K562 (cell line): ENCODE measurements at regions not wholly inside any gene's neighbourhood (a gene's known extent, or its start where the extent isn't known, plus 50 kb on each side); places are given as distances from the start of the nearest gene placed in this dataset.

ENCODE experiments used
- ATAC-seq: fragments of 200-7000 bp; cut with Tn5 transposase; 3 replicates; pipeline ENCODE4 v1.9.1; 2020; ENCODE audit warnings: moderate library complexity
- BruUV-seq: library from RNA; stranded (reverse); fragments of 400-500 nt; replicated peaks from 2 replicates; lab custom pipeline; 2021; lab: Mats Ljungman, UMichigan
- CTCF ChIA-PET: fragments of 300-600 bp; formaldehyde crosslinking; extraction: SDS; loops from one replicate; lab custom pipeline; 2021; ENCODE audit warnings: low intra/inter-chr PET ratio; lab: Yijun Ruan, JAX
- POLR2A ChIA-PET: fragments of 300-600, 350-650 bp; sonication (Branson Sonifier 250); formaldehyde crosslinking; extraction: SDS; loops from one replicate; lab custom pipeline; 2021; ENCODE audit warnings: antibody characterized with exemption, inconsistent platforms; lab: Yijun Ruan, JAX
- DNase-seq, 4 experiments: peaks; one replicate each; pipeline versions ENCODE4 v3.0.0 to v3.0.0-alpha.2; 2011 to 2018; ENCODE audit warnings: low spot score in 3 of 4, mixed read lengths in 3 of 4; ENCODE audit errors: extremely low read depth in 1 of 4
- FAIRE-seq: peaks from 2 replicates; lab custom pipeline; 2011; peaks lifted over from hg19 to GRCh38; lab: Jason Lieb, UNC
- H2AFZ ChIP-seq: 2 replicates; pipeline ENCODE4 v1.6.0; 2011; ENCODE audit warnings: low read depth, low read length, control low read depth, inconsistent platforms
- H3K27ac ChIP-seq: fragments of 200-600 bp; 3 replicates; pipeline ENCODE4 v1.8.0; 2011; ENCODE audit warnings: low read depth, mild to moderate bottlenecking, control low read depth, inconsistent platforms, low read length, moderate library complexity, mixed read lengths; ENCODE audit errors: extremely low read depth
- H3K27me3 ChIP-seq, 2 experiments: fragments of 300-600 bp in 1 of 2; 2 replicates in 1 of 2; 3 replicates in 1 of 2; pipeline versions ENCODE4 v1.6.0 to v1.8.0; 2011; ENCODE audit warnings: inconsistent platforms in 2 of 2, low read length in 2 of 2, mild to moderate bottlenecking in 1 of 2, mixed read lengths in 1 of 2, moderate library complexity in 1 of 2; ENCODE audit not compliant: control insufficient read depth in 2 of 2, insufficient read depth in 2 of 2
- H3K36me3 ChIP-seq: fragments of 300-600 bp; 3 replicates; pipeline ENCODE4 v1.8.0; 2011; ENCODE audit warnings: mild to moderate bottlenecking, low read length, inconsistent platforms; ENCODE audit not compliant: control insufficient read depth, insufficient read depth
- H3K4me1 ChIP-seq, 2 experiments: fragments of 200-600 bp in 1 of 2; replicated peaks in 1 of 2; 2 replicates in 1 of 2; 3 replicates in 1 of 2; pipeline versions ENCODE4 v1.5.1 to v1.8.0; 2011; ENCODE audit warnings: inconsistent platforms in 2 of 2, low read length in 2 of 2, mild to moderate bottlenecking in 1 of 2, mixed read lengths in 1 of 2, moderate library complexity in 1 of 2; ENCODE audit not compliant: control insufficient read depth in 2 of 2, insufficient read depth in 2 of 2
- H3K4me2 ChIP-seq: 2 replicates; pipeline ENCODE4 v1.6.1; 2011; ENCODE audit warnings: low read length, control low read depth, inconsistent platforms, mixed read lengths; ENCODE audit not compliant: insufficient read depth
- H3K4me3 ChIP-seq: fragments of 200-600 bp; sonication (generic), shearing (Covaris generic); 2 replicates; pipeline ENCODE4 v1.5.1; 2016; ENCODE audit warnings: control low read depth, inconsistent platforms
- H3K79me2 ChIP-seq: fragments of 200-600 bp; 3 replicates; pipeline ENCODE4 v1.8.0; 2011; ENCODE audit warnings: low read length, inconsistent platforms; ENCODE audit not compliant: control insufficient read depth, insufficient read depth
- H3K9ac ChIP-seq, 2 experiments: 2 replicates each; pipeline versions ENCODE4 v1.6.0 to v1.6.1; 2011; ENCODE audit warnings: low read depth in 2 of 2, low read length in 2 of 2, control low read depth in 1 of 2, inconsistent platforms in 1 of 2, mild to moderate bottlenecking in 1 of 2, mixed read lengths in 1 of 2; ENCODE audit not compliant: insufficient read depth in 1 of 2
- H3K9me1 ChIP-seq: one replicate; pipeline ENCODE4 v1.6.0; 2011; ENCODE audit warnings: inconsistent platforms, mild to moderate bottlenecking, low read length, moderate library complexity; ENCODE audit not compliant: control insufficient read depth, insufficient read depth
- H3K9me3 ChIP-seq: replicated peaks from 2 replicates; pipeline ENCODE4 v1.5.1; 2011; ENCODE audit warnings: low read depth, low read length, inconsistent platforms; ENCODE audit not compliant: control insufficient read depth, insufficient read depth
- H4K20me1 ChIP-seq: replicated peaks from 2 replicates; pipeline ENCODE4 v1.6.1; 2011; ENCODE audit warnings: low read length, inconsistent platforms, mixed read lengths; ENCODE audit not compliant: control insufficient read depth, insufficient read depth
- ID3 ChIP-seq, 2 experiments: fragments of 250-450 bp in 1 of 2; fragments of 450-650 bp in 1 of 2; sonication (Bioruptor Pico) in 1 of 2; IDR thresholded peaks; 2 replicates each; pipeline versions ENCODE4 v1.6.1 to v1.8.0; 2016 to 2021; ENCODE audit warnings: mild to moderate bottlenecking in 2 of 2, moderate library complexity in 2 of 2, missing compliant biosample characterization in 1 of 2, missing genetic modification characterization in 1 of 2
- KAT2B ChIP-seq: IDR thresholded peaks from one replicate; pipeline ENCODE4 v1.6.1; 2012; ENCODE audit warnings: low read depth, mild to moderate bottlenecking, control low read depth, inconsistent platforms, low read length, moderate library complexity
- STAT6 ChIP-seq: sonication (generic); formaldehyde crosslinking; IDR thresholded peaks from 2 replicates; pipeline ENCODE4 v1.8.1; 2023; ENCODE audit warnings: mild to moderate bottlenecking, missing genetic modification reagents
- ZBTB49 ChIP-seq: sonication (generic); formaldehyde crosslinking; IDR thresholded peaks from 2 replicates; pipeline ENCODE4 v1.8.0; 2022; ENCODE audit warnings: missing genetic modification reagents, mild to moderate bottlenecking, borderline replicate concordance
- ZNF318 ChIP-seq, 2 experiments: fragments of 450-650 bp; IDR thresholded peaks; 2 replicates each; pipeline ENCODE4 v1.6.1; 2016; ENCODE audit warnings: mild to moderate bottlenecking in 2 of 2, borderline replicate concordance in 1 of 2, low read depth in 1 of 2, moderate library complexity in 1 of 2
- WGBS: fragments of 100-300 bp; shearing (Covaris generic); methylation state at CpG from one replicate; pipeline ENCODE4 v1.1.6; 2016; ENCODE audit warnings: low coverage, mixed read lengths; ENCODE audit not compliant: insufficient coverage; ENCODE audit errors: missing lambda C conversion rate; 5-methylcytosine and 5-hydroxymethylcytosine counted together
- in situ Hi-C: fragments of 300-500 bp; cut with MboI; formaldehyde crosslinking; loops from 4 replicates; pipeline ENCODE4 v1.15.0; 2018; ENCODE audit warnings: inconsistent platforms, mixed read lengths
- intact Hi-C: fragments of 100-400 bp; cut with micrococcal nuclease; formaldehyde crosslinking; loops from 2 replicates; pipeline ENCODE4 v1.14.2; 2022

- H3K4me3 ChIP-seq = no peak overlapping the region
- TF ChIP-seq ID3 (CRISPR knock-in tag; IDR thresholded peaks at IDR 0.05) = no peak
- TF ChIP-seq ID3 (tag; IDR thresholded peaks at IDR 0.05) = no peak
- TF ChIP-seq ZBTB49 (CRISPR knock-in tag) = no peak
- no peak for TF ChIP-seq STAT6 (CRISPR knock-in tag)
- no peak for TF ChIP-seq ZNF318 (IDR thresholded peaks at IDR 0.05; ENCODE audit: borderline replicate concordance in 1 of 2, low read depth in 1 of 2)
- no peak for TF ChIP-seq KAT2B
Measured at GRCh38 chr14:101362529-101363260, 198.6 kb upstream of the DIO3 start.

More at GRCh38 chr14:101362529-101363260, 198.6 kb upstream of the DIO3 start:
- peaks cover 2 to 30% of the 10 kb centered on the region in 2 experiments; a peak in 4 of 5 replicates for H3K27me3 ChIP-seq
- DNase-seq (no peak), ATAC-seq (no peak), FAIRE-seq (no peak)
- no peak overlapping the region for H3K9ac ChIP-seq
- intact Hi-C loops (loop anchor here (5.0 kb wide), 1 partner anchor 265 kb away; no protein-coding TSS in a partner anchor), in situ Hi-C loops (no loop called here)
- ChIA-PET POLR2A (no interaction called here), CTCF (no interaction called here)
- H4K20me1 ChIP-seq = no peaks in the 10 kb centered on the region
- WGBS = 23% methylated on average over 12 of the region's 17 CpGs
- H2AFZ ChIP-seq = no peak overlapping the region
- no peaks in the 10 kb centered on the region for H3K9me1 ChIP-seq
- H3K9me3 ChIP-seq = no peaks in the 10 kb centered on the region
- no peaks in the 10 kb centered on the region for H3K36me3 ChIP-seq
- peaks cover 25 to 30% of the 10 kb centered on the region in 2 experiments; a peak in 4 of 5 replicates for H3K4me1 ChIP-seq
- no peak overlapping the region for H3K4me2 ChIP-seq
- no TSS peak for BruUV-seq
- H3K79me2 ChIP-seq = no peaks in the 10 kb centered on the region
- H3K27ac ChIP-seq = no peak overlapping the region
